ENCODE measurements at regions not wholly inside any gene's neighbourhood (a gene's known extent, or its start where the extent isn't known, plus 50 kb on each side); places are given as distances from the start of the nearest gene placed in this dataset.
"Not testable (repeated sequence)": the region's sequence is repeated elsewhere in the genome, so short reads cannot be mapped to it uniquely, and the experiment has no call there.

DNA sequence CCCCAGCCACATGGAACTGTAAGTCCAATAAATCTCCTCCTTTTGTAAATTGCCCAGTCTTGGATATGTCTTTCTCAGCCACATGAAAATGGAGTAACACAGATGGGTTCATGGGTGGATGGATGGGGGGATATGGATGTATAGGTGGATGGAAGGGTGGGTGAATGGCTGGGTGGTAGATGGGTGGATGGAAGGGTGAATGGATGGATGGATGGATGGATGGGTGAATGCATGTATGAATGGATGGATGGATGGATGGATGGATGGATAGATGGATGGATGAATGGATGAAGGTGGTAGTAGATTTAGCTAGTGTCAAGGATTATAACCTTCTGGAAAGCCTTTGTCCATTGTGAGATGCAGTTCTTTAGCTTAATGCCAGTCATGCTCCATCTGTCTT, 146.1 kb upstream of the ATP2B2 start:
- DNase-seq (ENCODE audit: extremely low read depth, low read depth): no peak
- no peak overlapping the region for H3K4me3 ChIP-seq (replicated peaks; ENCODE audit: low read depth, low read length)
- TF ChIP-seq, protein P1, sequence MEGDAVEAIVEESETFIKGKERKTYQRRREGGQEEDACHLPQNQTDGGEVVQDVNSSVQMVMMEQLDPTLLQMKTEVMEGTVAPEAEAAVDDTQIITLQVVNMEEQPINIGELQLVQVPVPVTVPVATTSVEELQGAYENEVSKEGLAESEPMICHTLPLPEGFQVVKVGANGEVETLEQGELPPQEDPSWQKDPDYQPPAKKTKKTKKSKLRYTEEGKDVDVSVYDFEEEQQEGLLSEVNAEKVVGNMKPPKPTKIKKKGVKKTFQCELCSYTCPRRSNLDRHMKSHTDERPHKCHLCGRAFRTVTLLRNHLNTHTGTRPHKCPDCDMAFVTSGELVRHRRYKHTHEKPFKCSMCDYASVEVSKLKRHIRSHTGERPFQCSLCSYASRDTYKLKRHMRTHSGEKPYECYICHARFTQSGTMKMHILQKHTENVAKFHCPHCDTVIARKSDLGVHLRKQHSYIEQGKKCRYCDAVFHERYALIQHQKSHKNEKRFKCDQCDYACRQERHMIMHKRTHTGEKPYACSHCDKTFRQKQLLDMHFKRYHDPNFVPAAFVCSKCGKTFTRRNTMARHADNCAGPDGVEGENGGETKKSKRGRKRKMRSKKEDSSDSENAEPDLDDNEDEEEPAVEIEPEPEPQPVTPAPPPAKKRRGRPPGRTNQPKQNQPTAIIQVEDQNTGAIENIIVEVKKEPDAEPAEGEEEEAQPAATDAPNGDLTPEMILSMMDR (IDR thresholded peaks at IDR 0.05; ENCODE audit: low read depth, low read length, missing control alignments): no peak

GRCh38 chr3:10653241-10653640, 147.9 kb upstream of the ATP2B2 start:
- TF ChIP-seq, protein P1 (IDR thresholded peaks at IDR 0.05; ENCODE audit: low read depth, low read length, missing control alignments): no peak
- no peak for DNase-seq (ENCODE audit: extremely low read depth, low read depth)
- no peak overlapping the region for H3K4me3 ChIP-seq (replicated peaks; ENCODE audit: low read depth, low read length)

GRCh38 chr3:10653866-10654611, 148.7 kb upstream of the ATP2B2 start:
- TF ChIP-seq, protein P1 (IDR thresholded peaks at IDR 0.05; ENCODE audit: low read depth, low read length, missing control alignments): no peak
- H3K4me3 ChIP-seq (replicated peaks; ENCODE audit: low read depth, low read length): no peak overlapping the region
- DNase-seq (ENCODE audit: extremely low read depth, low read depth): no peak

GRCh38 chr3:10655105-10655504, 149.7 kb upstream of the ATP2B2 start:
- TF ChIP-seq, protein P1 (IDR thresholded peaks at IDR 0.05; ENCODE audit: low read depth, low read length, missing control alignments): no peak
- DNase-seq (ENCODE audit: extremely low read depth, low read depth): no peak
- no peak overlapping the region for H3K4me3 ChIP-seq (replicated peaks; ENCODE audit: low read depth, low read length)

GRCh38 chr3:10657339-10657738, 152.0 kb upstream of the ATP2B2 start:
- not testable (repeated sequence) for H3K4me3 ChIP-seq (replicated peaks; ENCODE audit: low read depth, low read length); DNase-seq (ENCODE audit: extremely low read depth, low read depth)

DNA sequence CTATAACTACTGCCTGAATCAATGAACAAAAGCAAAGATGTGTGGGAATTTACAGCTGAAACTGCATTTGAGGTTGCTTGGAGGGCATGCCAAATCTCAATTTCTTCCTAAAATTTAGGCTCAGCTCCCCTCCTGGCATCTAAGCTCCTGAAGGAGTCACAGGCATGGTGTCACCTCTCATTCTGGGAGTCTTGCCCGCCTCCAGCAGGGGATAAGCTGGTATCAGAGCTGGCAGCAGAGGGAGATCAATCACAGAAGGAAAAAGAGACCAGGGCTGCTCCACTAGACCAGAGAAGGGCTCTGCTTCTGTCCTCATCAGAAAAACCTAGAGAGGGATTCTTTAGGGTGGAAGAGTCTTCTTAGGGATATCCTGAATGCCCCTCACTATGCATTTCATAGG, 150.4 kb upstream of the SLC6A11 start:
- DNase-seq (ENCODE audit: extremely low read depth, low read depth): no peak
- no peak overlapping the region for H3K4me3 ChIP-seq (replicated peaks; ENCODE audit: low read depth, low read length)
- TF ChIP-seq, protein P1 (IDR thresholded peaks at IDR 0.05; ENCODE audit: low read depth, low read length, missing control alignments): no peak

- TF ChIP-seq, protein P1 (IDR thresholded peaks at IDR 0.05; ENCODE audit: low read depth, low read length, missing control alignments): no peak
- no peak overlapping the region for H3K4me3 ChIP-seq (replicated peaks; ENCODE audit: low read depth, low read length)
- no peak for DNase-seq (ENCODE audit: extremely low read depth, low read depth)
Observed at GRCh38 chr3:10666621-10667020, 149.4 kb upstream of the SLC6A11 start.

Measured in HFF-Myc (cell line).